HCT116 (cell line): ENCODE measurements at regions not wholly inside any gene's neighbourhood (a gene's known extent, or its start where the extent isn't known, plus 50 kb on each side); places are given as distances from the start of the nearest gene placed in this dataset.

Experiments
- CBX3 ChIP-seq: IDR thresholded peaks from 2 replicates; pipeline ENCODE4 v1.6.1; 2012; ENCODE audit warnings: low read depth
- ELF1 ChIP-seq: IDR thresholded peaks from 2 replicates; pipeline ENCODE4 v1.6.1; 2012; ENCODE audit warnings: low read depth, borderline replicate concordance
- EZH2 ChIP-seq: fragments of 200-600 bp; sonication (generic); IDR thresholded peaks from 2 replicates; pipeline ENCODE4 v1.6.1; 2017; ENCODE audit warnings: antibody characterized with exemption, mixed run types
- POLR2A ChIP-seq: IDR thresholded peaks from 2 replicates; pipeline ENCODE4 v1.7.0; 2011; ENCODE audit warnings: borderline replicate concordance; ENCODE audit not compliant: insufficient read depth, insufficient read length; ENCODE audit errors: extremely low read depth
- RAD21 ChIP-seq: IDR thresholded peaks from 2 replicates; pipeline ENCODE4 v1.6.1; 2012; ENCODE audit warnings: low read depth, mild to moderate bottlenecking
- SIN3A ChIP-seq: IDR thresholded peaks from 2 replicates; pipeline ENCODE4 v1.6.1; 2012; ENCODE audit warnings: low read depth
- SP1 ChIP-seq: IDR thresholded peaks from 2 replicates; pipeline ENCODE4 v1.6.1; 2012; ENCODE audit warnings: low read depth
- SRF ChIP-seq: IDR thresholded peaks from 2 replicates; pipeline ENCODE4 v1.6.1; 2012; ENCODE audit warnings: low read depth
- TCF7L2 ChIP-seq: IDR thresholded peaks from 2 replicates; pipeline ENCODE4 v1.7.0; 2011; ENCODE audit warnings: borderline replicate concordance, inconsistent platforms; ENCODE audit not compliant: insufficient read depth, insufficient read length; ENCODE audit errors: extremely low read depth
- ZNF274 ChIP-seq: fragments of 200-500 bp; sonication (Bioruptor generic); IDR thresholded peaks from 2 replicates; pipeline ENCODE4 v1.6.1; 2014; ENCODE audit warnings: mild to moderate bottlenecking, low read depth, low read length, inconsistent platforms
- TF ChIP-seq, protein P1 (sequence below), 3 experiments: fragments of 200-600 bp in 1 of 3; sonication (generic) in 1 of 3; IDR thresholded peaks in 2 of 3; conservative IDR thresholded peaks in 1 of 3; 2 replicates each; pipeline ENCODE4 v1.5.1; 2012 to 2017; ENCODE audit warnings: low read depth in 2 of 3, low read length in 2 of 3, antibody characterized with exemption in 1 of 3, borderline replicate concordance in 1 of 3, control low read depth in 1 of 3, mild to moderate bottlenecking in 1 of 3, mixed read lengths in 1 of 3, mixed run types in 1 of 3, moderate library complexity in 1 of 3; ENCODE audit not compliant: insufficient read depth in 1 of 3
- TF ChIP-seq, protein P2 (sequence below): IDR thresholded peaks from 2 replicates; pipeline ENCODE4 v1.6.1; 2012
- TF ChIP-seq, protein P3 (sequence below): IDR thresholded peaks from 2 replicates; pipeline ENCODE4 v1.6.1; 2012

DNA sequence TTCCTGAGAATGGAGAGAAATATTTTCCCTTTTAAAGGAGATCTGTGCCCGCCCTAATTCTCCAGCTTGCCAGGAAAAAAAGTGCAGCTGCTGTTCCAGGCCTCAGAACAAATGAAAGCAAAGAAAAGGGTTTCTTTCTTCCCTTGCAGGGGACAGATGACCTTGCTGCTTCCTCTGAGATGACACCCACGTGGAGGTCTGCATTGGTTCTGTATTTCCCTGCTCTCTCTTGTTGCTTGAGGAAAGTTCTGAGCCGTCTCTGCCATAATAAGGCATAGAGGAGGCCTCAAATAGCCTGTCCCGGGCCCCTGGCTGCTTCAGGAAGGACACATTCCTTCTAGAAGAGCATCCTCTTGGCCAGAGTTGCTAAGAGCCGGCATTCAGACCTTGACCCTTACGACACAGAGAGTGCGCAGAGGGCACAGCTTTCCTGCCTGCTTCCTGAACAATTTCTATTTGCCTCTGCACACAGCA, 501.8 kb upstream of the SULF2 start:
- TF ChIP-seq POLR2A (no peak), TCF7L2 (no peak), EZH2 (no peak), ELF1 (no peak), SP1 (no peak), CBX3 (no peak), SIN3A (no peak), SRF (no peak), RAD21 (no peak), ZNF274 (no peak)
- TF ChIP-seq, protein P1, sequence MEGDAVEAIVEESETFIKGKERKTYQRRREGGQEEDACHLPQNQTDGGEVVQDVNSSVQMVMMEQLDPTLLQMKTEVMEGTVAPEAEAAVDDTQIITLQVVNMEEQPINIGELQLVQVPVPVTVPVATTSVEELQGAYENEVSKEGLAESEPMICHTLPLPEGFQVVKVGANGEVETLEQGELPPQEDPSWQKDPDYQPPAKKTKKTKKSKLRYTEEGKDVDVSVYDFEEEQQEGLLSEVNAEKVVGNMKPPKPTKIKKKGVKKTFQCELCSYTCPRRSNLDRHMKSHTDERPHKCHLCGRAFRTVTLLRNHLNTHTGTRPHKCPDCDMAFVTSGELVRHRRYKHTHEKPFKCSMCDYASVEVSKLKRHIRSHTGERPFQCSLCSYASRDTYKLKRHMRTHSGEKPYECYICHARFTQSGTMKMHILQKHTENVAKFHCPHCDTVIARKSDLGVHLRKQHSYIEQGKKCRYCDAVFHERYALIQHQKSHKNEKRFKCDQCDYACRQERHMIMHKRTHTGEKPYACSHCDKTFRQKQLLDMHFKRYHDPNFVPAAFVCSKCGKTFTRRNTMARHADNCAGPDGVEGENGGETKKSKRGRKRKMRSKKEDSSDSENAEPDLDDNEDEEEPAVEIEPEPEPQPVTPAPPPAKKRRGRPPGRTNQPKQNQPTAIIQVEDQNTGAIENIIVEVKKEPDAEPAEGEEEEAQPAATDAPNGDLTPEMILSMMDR (IDR thresholded peaks at IDR 0.05 in 2 of 3, conservative IDR thresholded peaks at IDR 0.05 in 1 of 3; ENCODE audit: borderline replicate concordance in 1 of 3, insufficient read depth in 1 of 3, low read depth in 2 of 3, low read length in 2 of 3): no peak
- TF ChIP-seq, protein P2, sequence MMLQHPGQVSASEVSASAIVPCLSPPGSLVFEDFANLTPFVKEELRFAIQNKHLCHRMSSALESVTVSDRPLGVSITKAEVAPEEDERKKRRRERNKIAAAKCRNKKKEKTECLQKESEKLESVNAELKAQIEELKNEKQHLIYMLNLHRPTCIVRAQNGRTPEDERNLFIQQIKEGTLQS: no peak
- TF ChIP-seq, protein P3, sequence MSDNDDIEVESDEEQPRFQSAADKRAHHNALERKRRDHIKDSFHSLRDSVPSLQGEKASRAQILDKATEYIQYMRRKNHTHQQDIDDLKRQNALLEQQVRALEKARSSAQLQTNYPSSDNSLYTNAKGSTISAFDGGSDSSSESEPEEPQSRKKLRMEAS: no peak
